Right forelimb (tissue), 1 donor: ENCODE measurements at regions not wholly inside any gene's neighbourhood (a gene's known extent, or its start where the extent isn't known, plus 50 kb on each side); places are given as distances from the start of the nearest gene placed in this dataset.

Experiments used
- DNase-seq: peaks from one replicate; pipeline ENCODE4 v3.0.0-alpha.2; 2018

GRCh38 chr9:89724659-89725058 is 119.8 kb downstream of the GADD45G start:
- DNase-seq = no peak

GRCh38 chr9:89725271-89725670 is 120.5 kb downstream of the GADD45G start:
- no peak for DNase-seq

GRCh38 chr9:89729954-89730530 is 125.2 kb downstream of the GADD45G start:
- DNase-seq = no peak

GRCh38 chr9:89730715-89731114 is 125.9 kb downstream of the GADD45G start:
- no peak for DNase-seq

- no peak for DNase-seq
Observed at GRCh38 chr9:89731262-89732182, 126.7 kb downstream of the GADD45G start.

- no peak for DNase-seq
Observed at GRCh38 chr9:89732295-89732938, 127.6 kb downstream of the GADD45G start.

- no peak for DNase-seq
Observed at GRCh38 chr9:89732939-89733324, 128.1 kb downstream of the GADD45G start.

- no peak for DNase-seq
Observed at GRCh38 chr9:89734600-89735041, 129.8 kb downstream of the GADD45G start.

GRCh38 chr9:89738137-89738932 is 133.5 kb downstream of the GADD45G start:
- no peak for DNase-seq

GRCh38 chr9:89739511-89739910 is 134.7 kb downstream of the GADD45G start:
- no peak for DNase-seq

GRCh38 chr9:89739916-89740315 is 135.1 kb downstream of the GADD45G start:
- no peak for DNase-seq

GRCh38 chr9:89740722-89741121 is 135.9 kb downstream of the GADD45G start:
- no peak for DNase-seq

GRCh38 chr9:89742660-89743059 is 137.8 kb downstream of the GADD45G start:
- no peak for DNase-seq

GRCh38 chr9:89743216-89743572 is 138.4 kb downstream of the GADD45G start:
- no peak for DNase-seq

- no peak for DNase-seq
Observed at GRCh38 chr9:89743573-89744254, 138.9 kb downstream of the GADD45G start.

- DNase-seq = no peak
Observed at GRCh38 chr9:89744255-89744648, 139.4 kb downstream of the GADD45G start.

- DNase-seq = no peak
Observed at GRCh38 chr9:89744730-89745129, 139.9 kb downstream of the GADD45G start.

- DNase-seq = peak; percentile 66
Observed at GRCh38 chr9:89745601-89746376, 141.0 kb downstream of the GADD45G start.

GRCh38 chr9:89746385-89747116 is 141.7 kb downstream of the GADD45G start:
- peak; percentile 74 for DNase-seq

- DNase-seq = no peak
Observed at GRCh38 chr9:89747596-89747995, 142.8 kb downstream of the GADD45G start.
